GM23338 (cell line): ENCODE measurements at regions not wholly inside any gene's neighbourhood (a gene's known extent, or its start where the extent isn't known, plus 50 kb on each side); places are given as distances from the start of the nearest gene placed in this dataset.

Experiments used
- ATAC-seq: fragments of 200-7000 bp; cut with Tn5 transposase; 3 replicates; pipeline ENCODE4 v1.9.1; 2020
- DNase-seq: peaks from one replicate; pipeline ENCODE4 v3.0.0-alpha.2; 2015; ENCODE audit warnings: low spot score
- H2AFZ ChIP-seq: fragments of 200-600 bp; sonication (generic); 2 replicates; pipeline ENCODE4 v1.8.0; 2016; ENCODE audit warnings: antibody characterized with exemption, mild to moderate bottlenecking, moderate library complexity
- H3F3A ChIP-seq: fragments of 200-600 bp; sonication (generic); replicated peaks from 2 replicates; pipeline ENCODE4 v1.8.0; 2017; ENCODE audit warnings: antibody characterized with exemption, mixed run types, low read depth
- H3K27ac ChIP-seq: fragments of 200-600 bp; sonication (generic); 2 replicates; pipeline ENCODE4 v1.6.1; 2016; ENCODE audit warnings: low read depth
- H3K27me3 ChIP-seq: fragments of 200-600 bp; sonication (generic); 2 replicates; pipeline ENCODE4 v1.8.0; 2016; ENCODE audit warnings: mild to moderate bottlenecking, mixed run types, moderate library complexity; ENCODE audit not compliant: insufficient read depth
- H3K36me3 ChIP-seq: fragments of 200-600 bp; sonication (generic); 2 replicates; pipeline ENCODE4 v1.8.0; 2016; ENCODE audit warnings: mild to moderate bottlenecking; ENCODE audit not compliant: insufficient read depth
- H3K4me1 ChIP-seq: fragments of 200-600 bp; sonication (generic); 2 replicates; pipeline ENCODE4 v1.8.0; 2016; ENCODE audit warnings: mild to moderate bottlenecking, moderate library complexity; ENCODE audit not compliant: insufficient read depth
- H3K4me2 ChIP-seq: fragments of 200-600 bp; sonication (generic); 2 replicates; pipeline ENCODE4 v1.7.1; 2017; ENCODE audit warnings: mixed run types
- H3K4me3 ChIP-seq: fragments of 200-600 bp; sonication (generic); 2 replicates; pipeline ENCODE4 v1.6.1; 2016; ENCODE audit warnings: mixed run types
- H3K79me2 ChIP-seq: fragments of 200-600 bp; sonication (generic); replicated peaks from 2 replicates; pipeline ENCODE4 v1.8.0; 2017; ENCODE audit warnings: mild to moderate bottlenecking; ENCODE audit not compliant: insufficient read depth
- H3K9me2 ChIP-seq: fragments of 200-600 bp; sonication (generic); 2 replicates; pipeline ENCODE4 v1.8.0; 2017; ENCODE audit not compliant: insufficient read depth
- H4K20me1 ChIP-seq: fragments of 200-600 bp; sonication (generic); replicated peaks from 2 replicates; pipeline ENCODE4 v1.8.0; 2017; ENCODE audit warnings: mild to moderate bottlenecking; ENCODE audit not compliant: insufficient read depth
- H3K27ac Mint-ChIP-seq: 2 replicates; pipeline ENCODE4 v1.8.0; 2020; ENCODE audit warnings: inconsistent platforms, mild to moderate bottlenecking, moderate library complexity, mixed read lengths
- H3K27me3 Mint-ChIP-seq: 3 replicates; pipeline ENCODE4 v1.8.0; 2022; ENCODE audit warnings: low read depth, mild to moderate bottlenecking, moderate library complexity, mixed read lengths, inconsistent platforms; ENCODE audit not compliant: insufficient read depth, poor library complexity
- H3K36me3 Mint-ChIP-seq: 3 replicates; pipeline ENCODE4 v1.8.0; 2021; ENCODE audit warnings: low read depth, mild to moderate bottlenecking, inconsistent platforms, moderate library complexity, mixed read lengths
- H3K4me1 Mint-ChIP-seq: 3 replicates; pipeline ENCODE4 v1.8.0; 2020; ENCODE audit warnings: mild to moderate bottlenecking, inconsistent platforms, mixed read lengths
- H3K4me3 Mint-ChIP-seq: 3 replicates; pipeline ENCODE4 v1.8.0; 2021; ENCODE audit warnings: moderate library complexity, mild to moderate bottlenecking, inconsistent platforms, mixed read lengths
- H3K9me3 Mint-ChIP-seq: 3 replicates; pipeline ENCODE4 v1.8.0; 2020; ENCODE audit warnings: moderate library complexity, mild to moderate bottlenecking, inconsistent platforms, mixed read lengths
- CREB1 ChIP-seq: fragments of 250-450 bp; sonication (Bioruptor Pico); IDR thresholded peaks from 2 replicates; pipeline ENCODE4 v1.5.0; 2020; ENCODE audit warnings: low read depth, mild to moderate bottlenecking, moderate library complexity
- CTCF ChIP-seq, 2 experiments: fragments of 200-600 bp in 1 of 2; sonication (generic) in 1 of 2; conservative IDR thresholded peaks; 2 replicates each; pipeline versions ENCODE4 v1.5.1 to v1.6.1; 2016 to 2017; ENCODE audit warnings: antibody characterized with exemption in 2 of 2, low read depth in 2 of 2, mild to moderate bottlenecking in 2 of 2, moderate library complexity in 1 of 2
- ETS1 ChIP-seq: IDR thresholded peaks from 2 replicates; pipeline ENCODE4 v1.6.1; 2016; ENCODE audit warnings: antibody characterized with exemption
- EZH2 ChIP-seq: fragments of 200-600 bp; sonication (generic); IDR thresholded peaks from one replicate; pipeline ENCODE4 v1.8.0; 2017; ENCODE audit warnings: antibody characterized with exemption, mild to moderate bottlenecking, low read depth; ENCODE audit not compliant: unreplicated experiment
- EZH2phosphoT487 ChIP-seq: fragments of 200-600 bp; sonication (generic); IDR thresholded peaks from one replicate; pipeline ENCODE4 v1.8.1; 2018; ENCODE audit warnings: antibody characterized with exemption; ENCODE audit not compliant: unreplicated experiment
- JUNB ChIP-seq: IDR thresholded peaks from one replicate; pipeline ENCODE4 v1.6.1; 2016; ENCODE audit warnings: antibody characterized with exemption; ENCODE audit not compliant: unreplicated experiment
- NANOG ChIP-seq: IDR thresholded peaks from 2 replicates; pipeline ENCODE4 v1.6.1; 2016; ENCODE audit warnings: antibody characterized with exemption, borderline replicate concordance
- POLR2AphosphoS5 ChIP-seq: IDR thresholded peaks from 2 replicates; pipeline ENCODE4 v1.6.1; 2016; ENCODE audit warnings: antibody characterized with exemption, low read depth
- REST ChIP-seq: IDR thresholded peaks from one replicate; pipeline ENCODE4 v1.6.1; 2018; ENCODE audit warnings: antibody characterized with exemption; ENCODE audit not compliant: unreplicated experiment
- STAT1 ChIP-seq: IDR thresholded peaks from one replicate; pipeline ENCODE4 v1.6.1; 2016; ENCODE audit warnings: antibody characterized with exemption; ENCODE audit not compliant: unreplicated experiment
- ZNF114 ChIP-seq: fragments of 250-450 bp; sonication (Bioruptor Pico); IDR thresholded peaks from 2 replicates; pipeline ENCODE4 v1.5.0; 2020; ENCODE audit warnings: mild to moderate bottlenecking, moderate library complexity
- ZNF331 ChIP-seq: fragments of 250-450 bp; sonication (Bioruptor Pico); IDR thresholded peaks from 2 replicates; pipeline ENCODE4 v1.5.0; 2020; ENCODE audit warnings: low read depth, mild to moderate bottlenecking, moderate library complexity
- ZNF462 ChIP-seq: fragments of 250-450 bp; sonication (Bioruptor Pico); IDR thresholded peaks from 2 replicates; pipeline ENCODE4 v1.5.0; 2020; ENCODE audit warnings: mild to moderate bottlenecking, moderate library complexity

GRCh38 chr2:2840681-2841300 is 509.7 kb upstream of the MYT1L start:
- H3K27me3 Mint-ChIP-seq = peaks cover 10% of the 10 kb centered on the region
- H3K4me3 Mint-ChIP-seq = no peak overlapping the region
- no peaks in the 10 kb centered on the region for H3F3A ChIP-seq
- H3K4me3 ChIP-seq = no peak overlapping the region
- H3K4me1 ChIP-seq = no peaks in the 10 kb centered on the region
- no peaks in the 10 kb centered on the region for H3K36me3 Mint-ChIP-seq
- peaks cover 4% of the 10 kb centered on the region; the same call in 1 of the 2 replicates for H3K9me2 ChIP-seq
- DNase-seq = no peak
- no peak for ATAC-seq
- no peak overlapping the region for H3K27ac ChIP-seq
- no peak for TF ChIP-seq REST
- no peak for TF ChIP-seq ETS1
- TF ChIP-seq ZNF331 (CRISPR knock-in tag) = no peak
- TF ChIP-seq POLR2AphosphoS5 = no peak
- no peak for TF ChIP-seq CTCF (conservative IDR thresholded peaks at IDR 0.05; ENCODE audit: low read depth in 2 of 2)
- TF ChIP-seq CREB1 (CRISPR knock-in tag) = no peak
- no peak for TF ChIP-seq ZNF462 (CRISPR knock-in tag)
- no peak for TF ChIP-seq NANOG
- TF ChIP-seq ZNF114 (CRISPR knock-in tag) = no peak
- no peak for TF ChIP-seq STAT1
- TF ChIP-seq JUNB = no peak
- no peak for TF ChIP-seq EZH2phosphoT487
- TF ChIP-seq EZH2 = no peak
- no peaks in the 10 kb centered on the region for H3K27me3 ChIP-seq
- no peaks in the 10 kb centered on the region for H3K79me2 ChIP-seq
- H4K20me1 ChIP-seq = no peaks in the 10 kb centered on the region
- no peaks in the 10 kb centered on the region for H3K36me3 ChIP-seq
- H3K4me2 ChIP-seq = no peak overlapping the region
- peaks cover 4% of the 10 kb centered on the region; the same call in 2 of the 3 replicates for H3K4me1 Mint-ChIP-seq
- H2AFZ ChIP-seq = no peak overlapping the region
- H3K9me3 Mint-ChIP-seq = peaks cover 2% of the 10 kb centered on the region; the same call in 1 of the 3 replicates
- no peak overlapping the region for H3K27ac Mint-ChIP-seq
